ENCODE measurements at regions not wholly inside any gene's neighbourhood (a gene's known extent, or its start where the extent isn't known, plus 50 kb on each side); places are given as distances from the start of the nearest gene placed in this dataset.

- TF ChIP-seq CTCF (IDR thresholded peaks at IDR 0.05) (no peak), POLR2A (IDR thresholded peaks at IDR 0.05) (no peak)
Measured at GRCh38 chr17:69919789-69920188, 155.2 kb upstream of the KCNJ16 start.

All from esophagus squamous epithelium (tissue), 4 donors.